ENCODE measurements at regions not wholly inside any gene's neighbourhood (a gene's known extent, or its start where the extent isn't known, plus 50 kb on each side); places are given as distances from the start of the nearest gene placed in this dataset.

- no peak for TF ChIP-seq IRF5 (IDR thresholded peaks at IDR 0.05; ENCODE audit: borderline replicate concordance)
- TF ChIP-seq SMAD5 (IDR thresholded peaks at IDR 0.05; ENCODE audit: low read depth): no peak
- no peak for TF ChIP-seq ZSCAN29 (IDR thresholded peaks at IDR 0.05)
Observed at GRCh38 chr16:86258713-86259112, 251.6 kb upstream of the FOXF1 start (continued).

- Histone ChIP-seq H3K79me2 (ENCODE audit: control insufficient read depth, insufficient read depth, low read length) (no peaks in the 10 kb centered on the region), H2AFZ (ENCODE audit: control insufficient read depth, low read depth, low read length) (no peak overlapping the region), H4K20me1 (ENCODE audit: control insufficient read depth, insufficient read depth) (no peaks in the 10 kb centered on the region), H3K36me3 (ENCODE audit: control insufficient read depth in 2 of 2, insufficient read depth in 2 of 2, low read length in 1 of 2) (no peaks in the 10 kb centered on the region), H3K4me1 (ENCODE audit: control insufficient read depth, insufficient read depth, low read length) (no peaks in the 10 kb centered on the region), H3K9me3 (replicated peaks; ENCODE audit: control insufficient read depth, insufficient read depth, low read length) (no peaks in the 10 kb centered on the region; the same call in 2 of the 3 replicates), H3K27me3 (replicated peaks in 1 of 2; ENCODE audit: control insufficient read depth in 2 of 2, insufficient read depth in 2 of 2, low read length in 1 of 2) (no peaks in the 10 kb centered on the region), H3K4me2 (ENCODE audit: control insufficient read depth, insufficient read depth) (no peak overlapping the region), H3K27ac (ENCODE audit: control insufficient read depth, insufficient read depth) (no peak overlapping the region), H3K9ac (ENCODE audit: control insufficient read depth, insufficient read depth, low read length) (no peak overlapping the region), H3K4me3 (no peak overlapping the region)
- in situ Hi-C loops (cut with MboI) (no loop called here), intact Hi-C loops (cut with micrococcal nuclease; ENCODE audit: unreplicated experiment) (no loop called here)
- DNase-seq (ENCODE audit: low read depth, low spot score) (no peak), ATAC-seq (no peak), FAIRE-seq (no peak)
- ChIA-PET POLR2A (no interaction called here), CTCF (interaction anchor here (0.7 kb wide), 1 partner anchor 187 kb away, joined by 3 read pairs; no protein-coding TSS in a partner anchor), RAD21 (ENCODE audit: unreplicated experiment) (no interaction called here), SMC1A (ENCODE audit: uncharacterized antibody, unreplicated experiment) (no interaction called here)
- 0% methylated on average over 4 of the region's 4 CpGs for WGBS (ENCODE audit: insufficient coverage, insufficient replicate concordance, low lambda C conversion rate, missing lambda C conversion rate)
- BruUV-seq (replicated peaks): no TSS peak
- TF ChIP-seq ASH2L (IDR thresholded peaks at IDR 0.05; ENCODE audit: borderline replicate concordance, low read depth) (no peak), SIN3A (IDR thresholded peaks at IDR 0.05; ENCODE audit: low read depth, low read length) (no peak), HCFC1 (IDR thresholded peaks at IDR 0.05; ENCODE audit: low read length) (no peak), BCL11A (IDR thresholded peaks at IDR 0.05; ENCODE audit: low read depth, low read length) (no peak), POLR2AphosphoS2 (IDR thresholded peaks at IDR 0.05; ENCODE audit: low read depth, low read length) (no peak), IRF5 (IDR thresholded peaks at IDR 0.05; ENCODE audit: borderline replicate concordance) (no peak), STAT3 (IDR thresholded peaks at IDR 0.05; ENCODE audit: low read depth, low read length) (no peak), BACH1 (IDR thresholded peaks at IDR 0.05; ENCODE audit: borderline replicate concordance) (no peak), POU2F2 (IDR thresholded peaks at IDR 0.05; ENCODE audit: borderline replicate concordance, low read depth, low read length) (no peak), BCL3 (IDR thresholded peaks at IDR 0.05; ENCODE audit: borderline replicate concordance, insufficient read depth, low read depth, low read length, poor library complexity, severe bottlenecking) (no peak), BRCA1 (IDR thresholded peaks at IDR 0.05; ENCODE audit: low read depth, low read length) (no peak), IRF3 (IDR thresholded peaks at IDR 0.05) (no peak), E4F1 (IDR thresholded peaks at IDR 0.05; ENCODE audit: borderline replicate concordance, partially characterized antibody) (no peak), RBBP5 (conservative IDR thresholded peaks at IDR 0.05) (no peak), WRNIP1 (IDR thresholded peaks at IDR 0.05; ENCODE audit: borderline replicate concordance, low read depth, low read length) (no peak), NR2F1 (conservative IDR thresholded peaks at IDR 0.05) (no peak)
Observed at GRCh38 chr16:86259499-86259898, 250.8 kb upstream of the FOXF1 start.

Data from GM12878 (cell line).